MCF 10A (cell line): ENCODE measurements at regions not wholly inside any gene's neighbourhood (a gene's known extent, or its start where the extent isn't known, plus 50 kb on each side); places are given as distances from the start of the nearest gene placed in this dataset.

ENCODE experiments used
- BruUV-seq: library from RNA; stranded (reverse); fragments of 400-500 nt; replicated peaks from 2 replicates; lab custom pipeline; 2021; lab: Mats Ljungman, UMichigan
- CTCF ChIA-PET: fragments of 300-600 bp; sonication (Branson Sonifier 250); formaldehyde crosslinking; extraction: SDS; loops from one replicate; lab custom pipeline; 2021; ENCODE audit warnings: antibody characterized with exemption, inconsistent platforms; lab: Yijun Ruan, JAX
- POLR2A ChIA-PET: fragments of 300-600, 350-650 bp; sonication (Branson Sonifier 250); formaldehyde crosslinking; extraction: SDS; loops from one replicate; lab custom pipeline; 2020; ENCODE audit warnings: antibody characterized with exemption, inconsistent platforms; lab: Yijun Ruan, JAX
- DNase-seq: peaks from one replicate; pipeline ENCODE4 v3.0.0-alpha.2; 2018; ENCODE audit not compliant: unreplicated experiment
- H3K27ac Mint-ChIP-seq: one replicate; pipeline ENCODE4 v1.8.0; 2022; ENCODE audit warnings: mild to moderate bottlenecking, low read depth, mixed read lengths; ENCODE audit not compliant: unreplicated experiment
- H3K27me3 Mint-ChIP-seq: one replicate; pipeline ENCODE4 v1.8.0; 2022; ENCODE audit warnings: mixed read lengths; ENCODE audit not compliant: insufficient read depth, unreplicated experiment
- H3K36me3 Mint-ChIP-seq: one replicate; pipeline ENCODE4 v1.8.0; 2022; ENCODE audit warnings: mild to moderate bottlenecking, moderate library complexity, mixed read lengths; ENCODE audit not compliant: insufficient read depth, unreplicated experiment
- H3K4me1 Mint-ChIP-seq: one replicate; pipeline ENCODE4 v1.8.0; 2022; ENCODE audit warnings: mixed read lengths; ENCODE audit not compliant: insufficient read depth, unreplicated experiment
- H3K4me3 Mint-ChIP-seq: one replicate; pipeline ENCODE4 v1.8.0; 2022; ENCODE audit warnings: mild to moderate bottlenecking, moderate library complexity, mixed read lengths; ENCODE audit not compliant: unreplicated experiment
- H3K9me3 Mint-ChIP-seq: one replicate; pipeline ENCODE4 v1.8.0; 2022; ENCODE audit warnings: mixed read lengths; ENCODE audit not compliant: unreplicated experiment
- intact Hi-C: fragments of 100-400 bp; cut with micrococcal nuclease; formaldehyde crosslinking; loops from 2 replicates; pipeline ENCODE4 v1.14.1; 2022
- TF ChIP-seq, protein P1 (sequence below): fragments of 200-600 bp; IDR thresholded peaks from one replicate; pipeline ENCODE4 v1.8.0; 2022; ENCODE audit warnings: antibody characterized with exemption, mild to moderate bottlenecking; ENCODE audit not compliant: unreplicated experiment

DNA sequence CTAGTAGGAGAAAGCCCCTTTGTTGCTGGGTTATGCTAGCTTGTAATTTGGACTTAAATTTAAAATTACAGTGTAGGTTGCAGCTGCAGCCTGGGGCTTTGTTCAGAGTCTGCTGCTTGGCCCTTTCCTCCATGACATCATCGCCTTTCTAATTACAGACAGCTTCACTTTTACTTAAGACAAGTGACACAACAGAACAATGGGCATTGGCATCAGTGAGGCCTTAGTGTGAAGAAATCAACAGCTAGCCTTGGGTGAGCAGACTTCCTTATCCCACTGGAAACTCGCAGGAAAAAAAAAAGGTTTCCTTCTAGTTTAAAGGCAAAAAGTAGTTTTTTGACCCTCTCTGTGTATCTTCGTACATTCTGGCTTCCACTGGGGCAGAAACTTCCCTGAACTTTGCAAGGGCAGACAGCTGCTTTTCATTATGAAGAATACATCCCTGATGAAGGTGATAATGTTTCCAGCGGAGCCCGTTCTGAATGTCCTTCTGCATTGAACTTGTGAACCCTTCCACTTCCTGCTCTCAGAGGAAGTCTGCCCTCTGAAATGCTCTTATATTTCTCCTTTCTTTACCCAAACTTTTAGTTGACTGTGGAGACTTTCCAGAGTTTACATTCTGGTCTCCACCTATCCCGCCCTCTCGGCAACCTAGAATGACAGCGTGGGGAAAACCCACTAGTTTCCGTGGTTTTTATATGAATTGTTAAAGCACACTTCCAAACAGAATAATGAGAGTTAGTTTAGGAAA is 123.2 kb upstream of the FAM9C start:
- Mint-ChIP-seq H3K27ac (no peak overlapping the region), H3K36me3 (no peaks in the 10 kb centered on the region), H3K4me3 (no peak overlapping the region), H3K9me3 (peaks cover 8% of the 10 kb centered on the region), H3K4me1 (no peaks in the 10 kb centered on the region), H3K27me3 (peaks cover 25% of the 10 kb centered on the region)
- ChIA-PET CTCF (no interaction called here), POLR2A (no interaction called here)
- TF ChIP-seq, protein P1, sequence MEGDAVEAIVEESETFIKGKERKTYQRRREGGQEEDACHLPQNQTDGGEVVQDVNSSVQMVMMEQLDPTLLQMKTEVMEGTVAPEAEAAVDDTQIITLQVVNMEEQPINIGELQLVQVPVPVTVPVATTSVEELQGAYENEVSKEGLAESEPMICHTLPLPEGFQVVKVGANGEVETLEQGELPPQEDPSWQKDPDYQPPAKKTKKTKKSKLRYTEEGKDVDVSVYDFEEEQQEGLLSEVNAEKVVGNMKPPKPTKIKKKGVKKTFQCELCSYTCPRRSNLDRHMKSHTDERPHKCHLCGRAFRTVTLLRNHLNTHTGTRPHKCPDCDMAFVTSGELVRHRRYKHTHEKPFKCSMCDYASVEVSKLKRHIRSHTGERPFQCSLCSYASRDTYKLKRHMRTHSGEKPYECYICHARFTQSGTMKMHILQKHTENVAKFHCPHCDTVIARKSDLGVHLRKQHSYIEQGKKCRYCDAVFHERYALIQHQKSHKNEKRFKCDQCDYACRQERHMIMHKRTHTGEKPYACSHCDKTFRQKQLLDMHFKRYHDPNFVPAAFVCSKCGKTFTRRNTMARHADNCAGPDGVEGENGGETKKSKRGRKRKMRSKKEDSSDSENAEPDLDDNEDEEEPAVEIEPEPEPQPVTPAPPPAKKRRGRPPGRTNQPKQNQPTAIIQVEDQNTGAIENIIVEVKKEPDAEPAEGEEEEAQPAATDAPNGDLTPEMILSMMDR, result no peak
- peak; percentile 11 for DNase-seq
- no TSS peak for BruUV-seq
- intact Hi-C loops, result no loop called here

- POLR2A ChIA-PET, result interaction anchor here (0.7 kb wide), 1 partner anchor 56 kb away, joined by 3 read pairs; no protein-coding TSS in a partner anchor
- peaks cover 19% of the 10 kb centered on the region for H3K27me3 Mint-ChIP-seq
- H3K27ac Mint-ChIP-seq, result no peak overlapping the region
- no peaks in the 10 kb centered on the region for H3K9me3 Mint-ChIP-seq
- CTCF ChIA-PET, result interaction anchor here (1.1 kb wide), 1 partner anchor 16 kb away, joined by 3 read pairs; no protein-coding TSS in a partner anchor
- TF ChIP-seq, protein P1, result no peak
- BruUV-seq, result no TSS peak
- no peak overlapping the region for H3K4me3 Mint-ChIP-seq
- H3K4me1 Mint-ChIP-seq, result no peaks in the 10 kb centered on the region
- DNase-seq, result peak; percentile 17
- intact Hi-C loops, result no loop called here
- H3K36me3 Mint-ChIP-seq, result no peaks in the 10 kb centered on the region
Measured at GRCh38 chrX:13165266-13166189, 121.1 kb upstream of the FAM9C start.

DNA sequence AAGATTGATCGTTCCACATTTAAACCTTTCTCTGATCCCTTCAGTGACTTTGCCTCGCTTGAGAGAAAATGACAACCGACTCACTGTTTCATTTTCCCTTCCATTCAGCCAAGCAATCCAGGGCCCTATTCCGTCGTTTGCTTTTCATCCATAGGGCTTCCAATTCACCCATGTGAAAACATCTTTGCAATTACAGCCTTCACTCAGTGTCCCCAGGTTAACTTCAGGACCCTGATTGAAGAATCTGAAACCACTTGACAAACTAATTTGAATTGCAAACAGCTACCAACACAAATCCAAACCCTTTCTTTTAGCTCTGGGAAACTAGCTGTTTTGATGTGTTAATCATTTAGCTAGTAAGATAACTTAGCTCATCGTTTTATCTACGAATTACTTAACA is 120.2 kb upstream of the FAM9C start:
- BruUV-seq, result no TSS peak

More for the DNA sequence above, 120.2 kb upstream of the FAM9C start:
- no peak for DNase-seq
- Mint-ChIP-seq H3K4me3 (no peak overlapping the region), H3K4me1 (no peaks in the 10 kb centered on the region), H3K27me3 (peaks cover 15% of the 10 kb centered on the region), H3K36me3 (no peaks in the 10 kb centered on the region), H3K27ac (no peak overlapping the region), H3K9me3 (no peaks in the 10 kb centered on the region)
- TF ChIP-seq, protein P1, result no peak
- CTCF ChIA-PET, result interaction anchor here (1.0 kb wide), 1 partner anchor 74 kb away, joined by 7 read pairs; no protein-coding TSS in a partner anchor
- intact Hi-C loops, result no loop called here
- POLR2A ChIA-PET, result interaction anchor here (0.7 kb wide), 1 partner anchor 57 kb away, joined by 3 read pairs; no protein-coding TSS in a partner anchor
